ENCODE measurements at regions not wholly inside any gene's neighbourhood (a gene's known extent, or its start where the extent isn't known, plus 50 kb on each side); places are given as distances from the start of the nearest gene placed in this dataset.

DNA sequence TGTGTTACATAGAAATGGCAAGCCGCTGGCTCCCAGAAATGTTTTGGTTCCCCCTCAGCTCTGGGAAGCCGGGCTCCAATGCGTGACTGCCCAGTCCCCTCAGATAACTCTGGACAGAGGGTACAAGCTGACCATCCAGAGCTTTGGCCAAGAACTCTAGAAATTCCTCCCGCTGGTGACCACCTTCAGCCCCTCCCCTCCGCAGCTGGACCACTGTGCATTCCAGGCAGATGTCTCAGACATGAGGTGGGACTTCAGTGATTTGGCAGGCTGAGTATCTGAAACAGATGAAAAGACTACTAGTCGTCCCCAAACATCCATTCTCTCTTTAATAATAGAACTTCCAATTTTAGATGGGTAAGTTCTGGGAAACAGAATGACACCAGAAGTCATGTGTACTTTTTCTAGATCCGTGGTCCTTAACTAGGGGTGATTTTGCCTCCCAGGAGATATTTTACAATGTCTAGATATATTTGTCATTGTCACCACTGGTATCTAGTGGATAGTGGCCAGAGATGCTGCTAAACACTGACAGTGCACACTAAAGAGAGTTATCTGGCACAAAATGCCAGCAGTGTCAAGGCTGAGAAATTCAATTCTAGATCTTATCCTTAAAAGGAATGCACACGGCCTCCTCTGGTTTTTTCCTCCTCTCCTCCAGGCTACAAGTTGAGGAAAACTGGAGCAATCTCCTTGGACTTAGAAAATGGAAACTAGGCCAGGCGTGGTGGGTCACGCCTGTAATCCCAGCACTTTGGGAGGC, 294.3 kb downstream of the SRBD1 start:
- H3K4me3 ChIP-seq (replicated peaks in 1 of 2; ENCODE audit: low read depth in 2 of 2, low read length in 2 of 2), result no peak overlapping the region
- DNase-seq (ENCODE audit: low read depth in 2 of 2), result peak; percentile 12 to 23
- TF ChIP-seq CTCF (IDR thresholded peaks at IDR 0.05; ENCODE audit: low read depth, low read length), result no peak

DNA sequence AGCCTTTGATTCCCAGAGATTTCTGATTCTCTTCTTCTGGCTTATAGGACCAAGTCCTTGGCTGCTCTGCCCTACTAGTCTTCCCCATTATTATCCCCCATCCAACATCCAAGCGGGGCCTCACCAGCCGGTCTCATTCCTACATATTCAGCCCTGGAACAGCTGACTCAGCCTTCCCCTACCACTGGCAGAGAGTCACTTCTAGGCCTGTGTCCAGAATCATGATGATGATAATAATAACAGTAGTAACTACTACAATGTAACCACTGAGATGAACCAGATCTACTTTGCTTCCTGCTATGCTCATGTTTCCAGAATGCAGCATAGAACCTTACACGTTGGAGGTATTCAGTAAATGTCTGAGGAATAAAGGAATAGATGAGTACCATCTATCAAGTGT, 295.2 kb downstream of the SRBD1 start:
- peak; percentile 90 to 91 for DNase-seq (ENCODE audit: low read depth in 2 of 2)
- TF ChIP-seq CTCF (IDR thresholded peaks at IDR 0.05; ENCODE audit: low read depth, low read length), result no peak
- no peak overlapping the region for H3K4me3 ChIP-seq (replicated peaks in 1 of 2; ENCODE audit: low read depth in 2 of 2, low read length in 2 of 2)

DNA sequence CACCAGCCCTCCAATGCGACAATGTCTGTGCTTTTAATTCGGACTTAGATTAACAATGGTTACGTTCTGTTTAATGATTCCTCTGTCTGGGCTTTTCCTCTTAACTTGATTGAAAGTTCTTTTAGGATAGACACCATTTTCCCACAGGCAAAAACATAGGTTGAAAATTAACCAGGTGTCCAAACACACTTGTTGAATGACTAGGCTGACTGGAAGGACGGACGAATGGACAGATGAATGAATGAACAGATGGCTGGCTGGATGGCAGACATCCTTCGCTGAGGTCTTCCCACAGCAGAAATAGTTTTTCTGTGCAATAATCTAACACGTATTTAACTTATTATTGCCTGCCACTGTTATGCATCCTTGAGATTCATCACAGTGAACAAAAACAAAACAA, 298.8 kb downstream of the SRBD1 start:
- H3K4me3 ChIP-seq (replicated peaks in 1 of 2; ENCODE audit: low read depth in 2 of 2, low read length in 2 of 2), result no peak overlapping the region
- DNase-seq (ENCODE audit: low read depth in 2 of 2), result no peak
- no peak for TF ChIP-seq CTCF (IDR thresholded peaks at IDR 0.05; ENCODE audit: low read depth, low read length)

DNA sequence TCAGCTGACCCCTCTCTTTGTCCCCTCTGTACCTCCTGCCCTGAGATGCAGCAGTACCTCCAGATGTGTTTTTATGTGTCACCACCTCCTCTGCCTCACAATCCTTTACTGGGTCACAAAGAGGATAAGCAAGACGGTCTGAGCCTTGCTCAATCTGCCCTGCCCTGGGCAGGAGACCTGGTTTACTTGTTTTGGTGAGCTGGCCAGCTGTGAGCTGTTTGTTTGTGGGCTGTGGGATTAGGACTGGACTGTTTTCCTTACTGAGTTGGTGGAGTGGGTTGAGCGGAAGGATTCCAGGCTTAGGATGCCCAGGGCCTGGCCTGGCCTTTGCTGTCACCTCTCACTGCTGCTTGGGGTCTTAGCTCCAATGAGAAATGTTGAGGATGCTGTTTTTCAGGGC, 299.5 kb downstream of the SRBD1 start:
- no peak overlapping the region for H3K4me3 ChIP-seq (replicated peaks in 1 of 2; ENCODE audit: low read depth in 2 of 2, low read length in 2 of 2)
- TF ChIP-seq CTCF (IDR thresholded peaks at IDR 0.05; ENCODE audit: low read depth, low read length), result no peak
- DNase-seq (ENCODE audit: low read depth in 2 of 2), result no peak

- TF ChIP-seq CTCF (IDR thresholded peaks at IDR 0.05; ENCODE audit: low read depth, low read length), result no peak
- DNase-seq (ENCODE audit: low read depth in 2 of 2), result no peak
Observed at GRCh38 chr2:45307147-45307546, 297.9 kb upstream of the SIX2 start.

GRCh38 chr2:45305599-45305998, 296.3 kb upstream of the SIX2 start:
- no peak overlapping the region for H3K4me3 ChIP-seq (replicated peaks in 1 of 2; ENCODE audit: low read depth in 2 of 2, low read length in 2 of 2)
- no peak for TF ChIP-seq CTCF (IDR thresholded peaks at IDR 0.05; ENCODE audit: low read depth, low read length)
- no peak for DNase-seq (ENCODE audit: low read depth in 2 of 2)

More at GRCh38 chr2:45307147-45307546, 297.9 kb upstream of the SIX2 start:
- H3K4me3 ChIP-seq (replicated peaks in 1 of 2; ENCODE audit: low read depth in 2 of 2, low read length in 2 of 2), result no peak overlapping the region
